HEK293 (cell line): ENCODE measurements at regions not wholly inside any gene's neighbourhood (a gene's known extent, or its start where the extent isn't known, plus 50 kb on each side); places are given as distances from the start of the nearest gene placed in this dataset.
"Not testable (repeated sequence)": the region's sequence is repeated elsewhere in the genome, so short reads cannot be mapped to it uniquely, and the experiment has no call there.

ENCODE experiments used
- CTCF ChIA-PET: fragments of 350-600 bp; formaldehyde crosslinking; extraction: SDS; loops from one replicate; lab custom pipeline; 2021; ENCODE audit warnings: antibody characterized with exemption; lab: Yijun Ruan, JAX
- POLR2A ChIA-PET: fragments of 300-600 bp; formaldehyde crosslinking; extraction: SDS; loops from one replicate; lab custom pipeline; 2020; ENCODE audit warnings: antibody characterized with exemption, inconsistent platforms; lab: Yijun Ruan, JAX
- H3K27ac ChIP-seq: fragments of 200-500 bp; sonication (Bioruptor generic); 2 replicates; pipeline ENCODE4 v1.5.1; 2014; ENCODE audit warnings: low read depth, low read length, control low read depth, inconsistent platforms; ENCODE audit errors: extremely low read depth
- H3K36me3 ChIP-seq, 2 experiments: fragments of 200-500 bp in 1 of 2; sonication (Bioruptor generic) in 1 of 2; 1 replicate in 1 of 2; 2 replicates in 1 of 2; pipeline ENCODE4 v1.5.1; 2014 to 2017; ENCODE audit warnings: inconsistent platforms in 2 of 2, low read length in 2 of 2; ENCODE audit not compliant: control insufficient read depth in 2 of 2, insufficient read depth in 1 of 2
- H3K4me1 ChIP-seq: fragments of 200-500 bp; sonication (Bioruptor generic); 2 replicates; pipeline ENCODE4 v1.5.1; 2014; ENCODE audit warnings: mild to moderate bottlenecking, low read length, inconsistent platforms; ENCODE audit not compliant: control insufficient read depth, insufficient read depth
- H3K4me3 ChIP-seq: 2 replicates; pipeline ENCODE4 v1.5.1; 2011; ENCODE audit warnings: low read depth, mild to moderate bottlenecking, control low read depth, low read length, moderate library complexity
- H3K9me3 ChIP-seq: fragments of 200-500 bp; sonication (Bioruptor generic); 2 replicates; pipeline ENCODE4 v1.5.1; 2014; ENCODE audit warnings: low read depth, low read length, inconsistent platforms; ENCODE audit not compliant: control insufficient read depth, insufficient read depth
- BCL11B ChIP-seq: fragments of 450-650 bp; formaldehyde crosslinking; IDR thresholded peaks from 2 replicates; pipeline ENCODE4 v1.5.1; 2016; ENCODE audit warnings: low read depth, missing biosample characterization, missing genetic modification characterization
- KLF7 ChIP-seq: fragments of 450-650 bp; formaldehyde crosslinking; IDR thresholded peaks from 2 replicates; pipeline ENCODE4 v1.5.1; 2016; ENCODE audit warnings: missing biosample characterization, missing genetic modification characterization, borderline replicate concordance
- MYNN ChIP-seq: fragments of 450-650 bp; formaldehyde crosslinking; IDR thresholded peaks from 2 replicates; pipeline ENCODE4 v1.5.1; 2016; ENCODE audit warnings: missing biosample characterization, missing genetic modification characterization, borderline replicate concordance
- SP7 ChIP-seq: fragments of 450-650 bp; formaldehyde crosslinking; IDR thresholded peaks from 2 replicates; pipeline ENCODE4 v1.5.1; 2016; ENCODE audit warnings: missing biosample characterization, missing genetic modification characterization
- TCF7L2 ChIP-seq: IDR thresholded peaks from 2 replicates; pipeline ENCODE4 v1.6.1; 2011; ENCODE audit warnings: low read depth, mild to moderate bottlenecking, inconsistent platforms, low read length, moderate library complexity, borderline replicate concordance
- TRIM28 ChIP-seq: IDR thresholded peaks from 2 replicates; pipeline ENCODE4 v1.6.1; 2011; ENCODE audit warnings: low read length, control low read depth, borderline replicate concordance
- YY2 ChIP-seq: fragments of 450-650 bp; formaldehyde crosslinking; IDR thresholded peaks from 2 replicates; pipeline ENCODE4 v1.5.1; 2016; ENCODE audit warnings: missing biosample characterization, missing genetic modification characterization
- ZBTB1 ChIP-seq: fragments of 450-650 bp; formaldehyde crosslinking; IDR thresholded peaks from 2 replicates; pipeline ENCODE4 v1.5.1; 2016; ENCODE audit warnings: missing biosample characterization, missing genetic modification characterization
- ZBTB17 ChIP-seq: fragments of 450-650 bp; formaldehyde crosslinking; IDR thresholded peaks from 2 replicates; pipeline ENCODE4 v1.5.1; 2016; ENCODE audit warnings: missing biosample characterization, missing genetic modification characterization
- ZBTB20 ChIP-seq: fragments of 450-650 bp; formaldehyde crosslinking; IDR thresholded peaks from 2 replicates; pipeline ENCODE4 v1.5.1; 2016; ENCODE audit warnings: missing biosample characterization, missing genetic modification characterization
- ZBTB48 ChIP-seq: fragments of 450-650 bp; formaldehyde crosslinking; IDR thresholded peaks from 2 replicates; pipeline ENCODE4 v1.5.1; 2016; ENCODE audit warnings: missing biosample characterization, missing genetic modification characterization
- ZFHX2 ChIP-seq: fragments of 450-650 bp; formaldehyde crosslinking; conservative IDR thresholded peaks from 2 replicates; pipeline ENCODE4 v1.5.1; 2016; ENCODE audit warnings: missing biosample characterization, missing genetic modification characterization
- ZNF175 ChIP-seq: fragments of 450-650 bp; formaldehyde crosslinking; IDR thresholded peaks from 2 replicates; pipeline ENCODE4 v1.5.1; 2016; ENCODE audit warnings: missing biosample characterization, missing genetic modification characterization
- ZNF184 ChIP-seq: fragments of 450-650 bp; IDR thresholded peaks from 2 replicates; pipeline ENCODE4 v1.5.1; 2018; ENCODE audit warnings: missing biosample characterization, mild to moderate bottlenecking, missing genetic modification characterization
- ZNF248 ChIP-seq: fragments of 450-650 bp; formaldehyde crosslinking; IDR thresholded peaks from 2 replicates; pipeline ENCODE4 v1.5.1; 2017; ENCODE audit warnings: missing biosample characterization, missing genetic modification characterization
- ZNF274 ChIP-seq, 2 experiments: fragments of 200-500 bp in 1 of 2; fragments of 450-650 bp in 1 of 2; sonication (Bioruptor generic) in 1 of 2; formaldehyde crosslinking in 1 of 2; IDR thresholded peaks; 2 replicates each; pipeline versions ENCODE4 v1.5.1 to v1.6.1; 2014 to 2016; ENCODE audit warnings: borderline replicate concordance in 1 of 2, inconsistent platforms in 1 of 2, low read length in 1 of 2, missing biosample characterization in 1 of 2, missing genetic modification characterization in 1 of 2
- ZNF335 ChIP-seq: fragments of 450-650 bp; formaldehyde crosslinking; conservative IDR thresholded peaks from 2 replicates; pipeline ENCODE4 v1.5.1; 2016; ENCODE audit warnings: missing biosample characterization, missing genetic modification characterization
- ZNF555 ChIP-seq: fragments of 450-650 bp; formaldehyde crosslinking; conservative IDR thresholded peaks from 2 replicates; pipeline ENCODE4 v1.5.1; 2017; ENCODE audit warnings: missing biosample characterization, mild to moderate bottlenecking, missing genetic modification characterization, inconsistent platforms
- ZNF561 ChIP-seq: fragments of 450-650 bp; IDR thresholded peaks from 2 replicates; pipeline ENCODE4 v1.5.1; 2018; ENCODE audit warnings: missing biosample characterization, missing genetic modification characterization, borderline replicate concordance
- ZNF623 ChIP-seq: fragments of 450-650 bp; formaldehyde crosslinking; IDR thresholded peaks from 2 replicates; pipeline ENCODE4 v1.5.1; 2016; ENCODE audit warnings: missing biosample characterization, missing genetic modification characterization
- ZNF776 ChIP-seq: fragments of 450-650 bp; formaldehyde crosslinking; IDR thresholded peaks from 2 replicates; pipeline ENCODE4 v1.5.0; 2017; ENCODE audit warnings: missing biosample characterization, missing genetic modification characterization, borderline replicate concordance

DNA sequence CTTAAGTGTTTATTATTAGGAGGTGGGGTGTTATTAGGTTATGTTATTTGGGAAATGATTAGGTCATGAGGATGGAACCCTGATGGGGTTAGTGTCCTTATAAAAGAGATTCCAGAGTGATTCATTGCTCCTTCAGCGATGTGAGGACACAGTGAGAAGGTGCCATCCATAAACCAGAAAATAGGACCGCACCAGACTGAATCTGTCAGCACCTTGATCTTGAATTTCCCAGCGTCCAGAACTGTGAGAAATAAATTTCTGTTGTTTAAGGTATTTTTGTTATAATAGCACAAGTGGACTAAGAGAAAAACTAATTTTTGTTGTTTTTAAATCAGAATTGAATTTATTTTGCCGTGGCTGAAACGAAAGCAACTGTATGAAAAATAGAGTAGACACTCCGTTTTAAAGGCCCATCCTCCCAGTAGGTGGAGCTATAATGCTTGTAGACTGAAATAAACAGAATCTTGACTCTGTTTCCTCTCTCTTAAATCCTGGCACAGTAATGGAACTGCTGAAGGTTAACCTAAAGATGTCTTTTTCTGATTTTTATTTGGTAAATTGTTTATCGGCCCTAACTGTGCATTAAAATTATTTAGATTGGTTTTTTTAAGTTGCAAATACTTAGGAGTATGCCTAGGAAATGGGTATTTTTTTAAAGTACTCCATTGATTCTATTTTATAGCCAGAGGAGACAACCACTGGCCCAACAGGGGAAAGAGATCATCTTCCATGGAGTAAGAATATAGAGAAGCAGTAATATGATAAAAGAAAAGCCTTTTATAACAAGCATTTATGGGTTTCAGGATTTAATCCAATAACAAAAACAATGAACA, 133.2 kb upstream of the ADAMTS3 start (continued):
- TF ChIP-seq TCF7L2 (no peak), ZNF175 (tag by site-specific recombination) (no peak), ZBTB17 (0 out of 2 replicates have a peak, but pooled peaks have one; percentile 21), ZNF776 (tag by site-specific recombination) (no peak), ZNF335 (tag by site-specific recombination) (peak; percentile 54)

GRCh38 chr4:72690771-72691170, 121.8 kb upstream of the ADAMTS3 start:
- POLR2A ChIA-PET, result no interaction called here
- no peak overlapping the region for H3K27ac ChIP-seq
- no peaks in the 10 kb centered on the region for H3K36me3 ChIP-seq
- H3K9me3 ChIP-seq, result no peaks in the 10 kb centered on the region
- no peaks in the 10 kb centered on the region for H3K4me1 ChIP-seq
- no peak overlapping the region for H3K4me3 ChIP-seq
- TF ChIP-seq ZNF555 (no peak), TRIM28 (no peak), ZBTB48 (tag by site-specific recombination) (no peak)
- CTCF ChIA-PET, result interaction anchor here (0.7 kb wide), 2 partner anchors 69 to 365 kb away, joined by 3 to 4 read pairs; no protein-coding TSS in a partner anchor

GRCh38 chr4:72689923-72690322, 120.9 kb upstream of the ADAMTS3 start:
- H3K4me1 ChIP-seq, result no peaks in the 10 kb centered on the region
- H3K27ac ChIP-seq, result no peak overlapping the region
- CTCF ChIA-PET, result interaction anchor here (0.7 kb wide), 2 partner anchors 68 to 364 kb away, joined by 3 to 4 read pairs; no protein-coding TSS in a partner anchor
- POLR2A ChIA-PET, result no interaction called here
- no peaks in the 10 kb centered on the region for H3K9me3 ChIP-seq
- TF ChIP-seq SP7 (tag by site-specific recombination) (no peak), ZBTB20 (no peak), ZNF184 (tag by site-specific recombination) (no peak), ZNF248 (tag by site-specific recombination) (no peak), ZFHX2 (tag by site-specific recombination) (no peak), ZNF561 (tag by site-specific recombination) (no peak), KLF7 (tag by site-specific recombination) (no peak), ZBTB48 (tag by site-specific recombination) (no peak)
- H3K4me3 ChIP-seq, result no peak overlapping the region
- H3K36me3 ChIP-seq, result no peaks in the 10 kb centered on the region

- H3K4me3 ChIP-seq, CTCF ChIA-PET, POLR2A ChIA-PET, H3K4me1 ChIP-seq, H3K9me3 ChIP-seq, H3K27ac ChIP-seq, H3K36me3 ChIP-seq: not testable (repeated sequence)
These were observed 117.4 kb upstream of the ADAMTS3 start for GRCh38 chr4:72686390-72686789.

DNA sequence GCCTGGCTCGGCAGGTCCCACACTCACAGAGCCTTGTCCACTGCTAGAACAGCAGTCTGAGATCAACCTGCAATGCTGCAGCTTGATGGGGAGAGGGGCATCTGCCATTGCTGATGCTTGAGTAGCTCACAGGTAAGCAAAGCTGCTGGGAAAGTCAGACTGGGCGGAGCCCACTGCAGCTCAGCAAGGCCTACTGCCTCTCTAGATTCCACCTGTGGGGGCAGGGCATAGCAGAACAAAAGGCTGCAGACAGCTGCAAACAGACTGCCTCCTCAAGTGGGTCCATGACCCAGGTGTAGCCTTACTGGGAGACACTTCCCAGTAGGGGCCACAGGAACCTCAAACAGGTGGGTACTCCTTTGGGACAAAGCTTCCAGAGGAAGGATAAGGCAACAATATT, 110.6 kb upstream of the ADAMTS3 start:
- no peaks in the 10 kb centered on the region for H3K4me1 ChIP-seq
- H3K9me3 ChIP-seq, result no peaks in the 10 kb centered on the region
- no peak overlapping the region for H3K4me3 ChIP-seq
- POLR2A ChIA-PET, result no interaction called here
- CTCF ChIA-PET, result no interaction called here
- no peaks in the 10 kb centered on the region for H3K36me3 ChIP-seq
- no peak for TF ChIP-seq ZNF274 (IDR thresholded peaks at IDR 0.05; ENCODE audit: low read length)
- no peak for TF ChIP-seq ZNF274 (tag by site-specific recombination; IDR thresholded peaks at IDR 0.05; ENCODE audit: borderline replicate concordance)
- no peak for TF ChIP-seq ZNF623 (tag by site-specific recombination)
- no peak for TF ChIP-seq BCL11B (tag by site-specific recombination)
- TF ChIP-seq YY2 (tag by site-specific recombination), result no peak
- TF ChIP-seq MYNN, result no peak
- no peak for TF ChIP-seq ZBTB1 (tag by site-specific recombination)
- no peak overlapping the region for H3K27ac ChIP-seq
